ENCODE measurements at regions not wholly inside any gene's neighbourhood (a gene's known extent, or its start where the extent isn't known, plus 50 kb on each side); places are given as distances from the start of the nearest gene placed in this dataset.

DNA sequence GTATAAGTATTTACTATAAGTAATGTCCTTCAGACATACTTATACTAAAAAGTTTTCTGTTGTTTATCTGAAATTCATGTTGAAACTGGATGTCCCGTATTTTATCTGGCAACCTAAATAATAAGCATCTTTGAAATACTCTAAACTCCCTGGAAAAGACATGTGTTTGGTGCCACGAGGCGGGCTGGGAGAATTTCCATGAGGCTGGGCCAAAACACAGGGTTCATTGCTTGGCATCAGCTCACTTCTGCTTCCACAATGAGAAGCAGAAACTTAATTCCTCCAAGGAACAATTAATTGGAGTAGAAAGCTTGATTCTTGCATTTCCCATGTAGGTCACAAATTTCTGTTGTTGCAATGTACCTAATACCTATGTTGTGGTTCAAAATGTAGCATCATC is 110.2 kb downstream of the PSMG1 start:
- H3K27ac ChIP-seq (ENCODE audit: insufficient read depth, low read length) = no peak overlapping the region
- H3K9me3 ChIP-seq (ENCODE audit: control insufficient read depth, insufficient read depth, low read length) = peaks cover 3% of the 10 kb centered on the region; the same call in 1 of the 2 replicates
- H3K27me3 ChIP-seq (ENCODE audit: control insufficient read depth, insufficient read depth, low read length) = peaks cover 2% of the 10 kb centered on the region; the same call in 1 of the 2 replicates
- H2BK5ac ChIP-seq (ENCODE audit: low read depth, low read length, poor library complexity, severe bottlenecking) = no peak overlapping the region
- H2AK9ac ChIP-seq (replicated peaks; ENCODE audit: low read depth, low read length, poor library complexity) = no peak overlapping the region
- ChIA-PET CTCF (no interaction called here), POLR2A (ENCODE audit: unreplicated experiment) (no interaction called here)
- no peak for ATAC-seq (ENCODE audit: low read depth)
- H3K9me1 ChIP-seq (ENCODE audit: insufficient read depth, low read length) = peaks cover 8% of the 10 kb centered on the region
- in situ Hi-C loops (cut with MboI; ENCODE audit: low sequenced_read_pairs) = no loop called here
- no TSS peak for BruUV-seq (replicated peaks)
- H3K23ac ChIP-seq (ENCODE audit: low read depth, low read length) = no peak overlapping the region
- dilution Hi-C loops (cut with HindIII; ENCODE audit: low sequenced_read_pairs, unreplicated experiment) = no loop called here
- no peaks in the 10 kb centered on the region for H4K20me1 ChIP-seq (ENCODE audit: insufficient read depth, low read length)
- WGBS, 2 experiments (ENCODE audit: extremely low coverage in 2 of 2, insufficient read length in 1 of 2) = 75% methylated on average over 2 of the region's 3 CpGs; no CpG with 5 or more reads in 1 of the 2 experiments
- peaks cover 10% of the 10 kb centered on the region for H3K4me1 ChIP-seq (ENCODE audit: control insufficient read depth, insufficient read depth, low read length)
- TF ChIP-seq POLR2A (IDR thresholded peaks at IDR 0.05; ENCODE audit: low read depth, low read length) (no peak), RCOR1 (IDR thresholded peaks at IDR 0.05; ENCODE audit: insufficient replicate concordance, low read length) (no peak), RAD21 (IDR thresholded peaks at IDR 0.05; ENCODE audit: low read length) (no peak), CHD1 (IDR thresholded peaks at IDR 0.05; ENCODE audit: low read depth, low read length) (no peak), MAZ (IDR thresholded peaks at IDR 0.05; ENCODE audit: borderline replicate concordance, low read depth, low read length) (no peak), FOS (IDR thresholded peaks at IDR 0.05; ENCODE audit: low read depth, low read length) (no peak), SMC3 (IDR thresholded peaks at IDR 0.05; ENCODE audit: low read depth, low read length) (no peak), CEBPB (IDR thresholded peaks at IDR 0.05; ENCODE audit: low read depth, low read length) (no peak), NFE2L2 (IDR thresholded peaks at IDR 0.05; ENCODE audit: low read depth, low read length) (no peak), RFX5 (IDR thresholded peaks at IDR 0.05; ENCODE audit: low read depth, low read length) (no peak), MXI1 (IDR thresholded peaks at IDR 0.05; ENCODE audit: borderline replicate concordance, low read depth, low read length) (no peak), BHLHE40 (IDR thresholded peaks at IDR 0.05; ENCODE audit: low read depth, low read length) (no peak), MAFK (IDR thresholded peaks at IDR 0.05; ENCODE audit: low read depth, low read length) (no peak)
- TF ChIP-seq, protein P1, sequence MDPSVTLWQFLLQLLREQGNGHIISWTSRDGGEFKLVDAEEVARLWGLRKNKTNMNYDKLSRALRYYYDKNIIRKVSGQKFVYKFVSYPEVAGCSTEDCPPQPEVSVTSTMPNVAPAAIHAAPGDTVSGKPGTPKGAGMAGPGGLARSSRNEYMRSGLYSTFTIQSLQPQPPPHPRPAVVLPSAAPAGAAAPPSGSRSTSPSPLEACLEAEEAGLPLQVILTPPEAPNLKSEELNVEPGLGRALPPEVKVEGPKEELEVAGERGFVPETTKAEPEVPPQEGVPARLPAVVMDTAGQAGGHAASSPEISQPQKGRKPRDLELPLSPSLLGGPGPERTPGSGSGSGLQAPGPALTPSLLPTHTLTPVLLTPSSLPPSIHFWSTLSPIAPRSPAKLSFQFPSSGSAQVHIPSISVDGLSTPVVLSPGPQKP (IDR thresholded peaks at IDR 0.05; ENCODE audit: borderline replicate concordance, low read depth, low read length) = no peak
- TF ChIP-seq, protein P2, sequence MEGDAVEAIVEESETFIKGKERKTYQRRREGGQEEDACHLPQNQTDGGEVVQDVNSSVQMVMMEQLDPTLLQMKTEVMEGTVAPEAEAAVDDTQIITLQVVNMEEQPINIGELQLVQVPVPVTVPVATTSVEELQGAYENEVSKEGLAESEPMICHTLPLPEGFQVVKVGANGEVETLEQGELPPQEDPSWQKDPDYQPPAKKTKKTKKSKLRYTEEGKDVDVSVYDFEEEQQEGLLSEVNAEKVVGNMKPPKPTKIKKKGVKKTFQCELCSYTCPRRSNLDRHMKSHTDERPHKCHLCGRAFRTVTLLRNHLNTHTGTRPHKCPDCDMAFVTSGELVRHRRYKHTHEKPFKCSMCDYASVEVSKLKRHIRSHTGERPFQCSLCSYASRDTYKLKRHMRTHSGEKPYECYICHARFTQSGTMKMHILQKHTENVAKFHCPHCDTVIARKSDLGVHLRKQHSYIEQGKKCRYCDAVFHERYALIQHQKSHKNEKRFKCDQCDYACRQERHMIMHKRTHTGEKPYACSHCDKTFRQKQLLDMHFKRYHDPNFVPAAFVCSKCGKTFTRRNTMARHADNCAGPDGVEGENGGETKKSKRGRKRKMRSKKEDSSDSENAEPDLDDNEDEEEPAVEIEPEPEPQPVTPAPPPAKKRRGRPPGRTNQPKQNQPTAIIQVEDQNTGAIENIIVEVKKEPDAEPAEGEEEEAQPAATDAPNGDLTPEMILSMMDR (conservative IDR thresholded peaks at IDR 0.05; ENCODE audit: low read depth, low read length) = no peak
- TF ChIP-seq, protein P3, sequence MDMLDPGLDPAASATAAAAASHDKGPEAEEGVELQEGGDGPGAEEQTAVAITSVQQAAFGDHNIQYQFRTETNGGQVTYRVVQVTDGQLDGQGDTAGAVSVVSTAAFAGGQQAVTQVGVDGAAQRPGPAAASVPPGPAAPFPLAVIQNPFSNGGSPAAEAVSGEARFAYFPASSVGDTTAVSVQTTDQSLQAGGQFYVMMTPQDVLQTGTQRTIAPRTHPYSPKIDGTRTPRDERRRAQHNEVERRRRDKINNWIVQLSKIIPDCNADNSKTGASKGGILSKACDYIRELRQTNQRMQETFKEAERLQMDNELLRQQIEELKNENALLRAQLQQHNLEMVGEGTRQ (IDR thresholded peaks at IDR 0.05; ENCODE audit: low read depth, low read length) = no peak
- H3K4me3 ChIP-seq (ENCODE audit: insufficient read depth, low read depth, low read length) = no peak overlapping the region
- H3K36me3 ChIP-seq (ENCODE audit: control insufficient read depth, insufficient read depth, low read length) = no peaks in the 10 kb centered on the region
- H4K5ac ChIP-seq (ENCODE audit: low read depth, low read length) = no peak overlapping the region; the same call in 1 of the 2 replicates
- H2AFZ ChIP-seq (replicated peaks; ENCODE audit: low read length, poor library complexity) = no peak overlapping the region
- intact Hi-C loops (cut with micrococcal nuclease) = loop anchor here (5.0 kb wide), 1 partner anchor 266 kb away; the partner anchor contains the start of gene ETS2
- H2BK20ac ChIP-seq (ENCODE audit: low read depth, low read length) = peak overlapping the region; percentile 52; the same call in 1 of the 2 replicates
- H2BK15ac ChIP-seq (ENCODE audit: low read depth, low read length) = no peak overlapping the region
- no peak overlapping the region for H3K56ac ChIP-seq (ENCODE audit: extremely low read depth, insufficient read depth, low read length)
- H2BK120ac ChIP-seq (ENCODE audit: low read depth, low read length) = peak overlapping the region; percentile 14
- peak overlapping the region; percentile 20; the same call in 1 of the 2 replicates for H3K18ac ChIP-seq (ENCODE audit: low read depth, low read length)
- H2AK5ac ChIP-seq (ENCODE audit: low read depth, low read length) = no peak overlapping the region; the same call in 1 of the 2 replicates
- peak overlapping the region; percentile 27; the same call in 1 of the 2 replicates for H3K4ac ChIP-seq (ENCODE audit: low read depth, low read length)
- H3K4me2 ChIP-seq (ENCODE audit: low read depth, low read length) = no peak overlapping the region
- H3K79me1 ChIP-seq (ENCODE audit: low read depth in 1 of 2, low read length in 2 of 2) = no peaks in the 10 kb centered on the region
- H4K91ac ChIP-seq (ENCODE audit: insufficient read depth, low read depth, low read length) = 0 out of 2 replicates have a peak overlapping the region, but pooled peaks have one; percentile 2
- H3K14ac ChIP-seq (replicated peaks; ENCODE audit: low read depth, low read length) = no peak overlapping the region
- no peak for DNase-seq
- H3K9ac ChIP-seq (ENCODE audit: low read depth, low read length) = no peak overlapping the region
- H4K8ac ChIP-seq (ENCODE audit: low read depth in 2 of 2, low read length in 2 of 2) = peak overlapping the region in 1 of 2 experiments; percentile 47; a peak in 1 of 4 replicates
